ENCODE measurements at regions not wholly inside any gene's neighbourhood (a gene's known extent, or its start where the extent isn't known, plus 50 kb on each side); places are given as distances from the start of the nearest gene placed in this dataset.

DNA sequence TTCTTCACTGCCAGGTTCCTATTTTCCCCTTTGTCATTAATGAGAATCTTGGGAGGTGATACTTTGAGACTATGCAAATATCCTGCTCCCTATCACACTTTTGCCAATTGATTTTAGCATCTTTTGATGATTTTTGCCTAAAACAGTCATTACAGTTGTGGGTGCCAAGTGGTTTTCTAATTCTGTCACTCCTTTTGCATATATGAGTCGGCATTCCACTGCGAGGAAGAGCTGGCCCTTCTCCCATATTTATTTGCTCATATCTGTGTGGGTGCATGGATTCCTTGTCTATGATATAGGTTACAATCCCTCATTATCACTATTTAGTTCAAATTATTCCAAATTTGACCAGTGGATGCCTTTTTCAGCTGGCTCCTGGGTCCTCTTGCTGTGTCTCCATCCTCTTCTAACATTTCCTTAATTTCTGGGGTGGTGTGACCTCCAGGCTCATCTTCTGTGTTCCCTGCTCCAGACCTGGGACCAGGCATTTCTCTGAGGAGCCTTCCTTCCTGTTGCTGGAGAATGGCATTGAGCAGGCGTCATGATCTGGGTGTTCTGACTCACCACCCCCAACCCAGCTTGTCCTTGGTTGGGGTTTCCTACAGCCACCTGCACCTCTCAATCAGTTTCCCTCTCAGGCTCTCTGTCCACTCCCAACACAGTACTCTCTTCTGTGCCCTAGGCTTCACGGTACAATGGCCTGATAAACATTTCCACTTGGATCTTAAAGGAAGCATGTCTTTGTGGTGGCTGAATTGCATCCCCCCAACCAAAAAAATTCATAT lies 106.7 kb downstream of the NXNL2 start:
- TF ChIP-seq EP300 (IDR thresholded peaks at IDR 0.05; ENCODE audit: borderline replicate concordance) (no peak), ZBTB7A (IDR thresholded peaks at IDR 0.05; ENCODE audit: low read depth) (no peak), RAD21 (IDR thresholded peaks at IDR 0.05; ENCODE audit: low read depth) (no peak), NFIC (IDR thresholded peaks at IDR 0.05) (no peak), CREB1 (IDR thresholded peaks at IDR 0.05; ENCODE audit: low read depth) (no peak), TAF1 (IDR thresholded peaks at IDR 0.05; ENCODE audit: low read depth) (no peak), FOXM1 (IDR thresholded peaks at IDR 0.05; ENCODE audit: borderline replicate concordance, low read depth) (no peak), TEAD4 (IDR thresholded peaks at IDR 0.05) (no peak), TCF12 (IDR thresholded peaks at IDR 0.05; ENCODE audit: low read depth) (no peak)
- TF ChIP-seq, protein P1, sequence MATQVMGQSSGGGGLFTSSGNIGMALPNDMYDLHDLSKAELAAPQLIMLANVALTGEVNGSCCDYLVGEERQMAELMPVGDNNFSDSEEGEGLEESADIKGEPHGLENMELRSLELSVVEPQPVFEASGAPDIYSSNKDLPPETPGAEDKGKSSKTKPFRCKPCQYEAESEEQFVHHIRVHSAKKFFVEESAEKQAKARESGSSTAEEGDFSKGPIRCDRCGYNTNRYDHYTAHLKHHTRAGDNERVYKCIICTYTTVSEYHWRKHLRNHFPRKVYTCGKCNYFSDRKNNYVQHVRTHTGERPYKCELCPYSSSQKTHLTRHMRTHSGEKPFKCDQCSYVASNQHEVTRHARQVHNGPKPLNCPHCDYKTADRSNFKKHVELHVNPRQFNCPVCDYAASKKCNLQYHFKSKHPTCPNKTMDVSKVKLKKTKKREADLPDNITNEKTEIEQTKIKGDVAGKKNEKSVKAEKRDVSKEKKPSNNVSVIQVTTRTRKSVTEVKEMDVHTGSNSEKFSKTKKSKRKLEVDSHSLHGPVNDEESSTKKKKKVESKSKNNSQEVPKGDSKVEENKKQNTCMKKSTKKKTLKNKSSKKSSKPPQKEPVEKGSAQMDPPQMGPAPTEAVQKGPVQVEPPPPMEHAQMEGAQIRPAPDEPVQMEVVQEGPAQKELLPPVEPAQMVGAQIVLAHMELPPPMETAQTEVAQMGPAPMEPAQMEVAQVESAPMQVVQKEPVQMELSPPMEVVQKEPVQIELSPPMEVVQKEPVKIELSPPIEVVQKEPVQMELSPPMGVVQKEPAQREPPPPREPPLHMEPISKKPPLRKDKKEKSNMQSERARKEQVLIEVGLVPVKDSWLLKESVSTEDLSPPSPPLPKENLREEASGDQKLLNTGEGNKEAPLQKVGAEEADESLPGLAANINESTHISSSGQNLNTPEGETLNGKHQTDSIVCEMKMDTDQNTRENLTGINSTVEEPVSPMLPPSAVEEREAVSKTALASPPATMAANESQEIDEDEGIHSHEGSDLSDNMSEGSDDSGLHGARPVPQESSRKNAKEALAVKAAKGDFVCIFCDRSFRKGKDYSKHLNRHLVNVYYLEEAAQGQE (IDR thresholded peaks at IDR 0.05; ENCODE audit: low read depth) = no peak
- TF ChIP-seq, protein P2, sequence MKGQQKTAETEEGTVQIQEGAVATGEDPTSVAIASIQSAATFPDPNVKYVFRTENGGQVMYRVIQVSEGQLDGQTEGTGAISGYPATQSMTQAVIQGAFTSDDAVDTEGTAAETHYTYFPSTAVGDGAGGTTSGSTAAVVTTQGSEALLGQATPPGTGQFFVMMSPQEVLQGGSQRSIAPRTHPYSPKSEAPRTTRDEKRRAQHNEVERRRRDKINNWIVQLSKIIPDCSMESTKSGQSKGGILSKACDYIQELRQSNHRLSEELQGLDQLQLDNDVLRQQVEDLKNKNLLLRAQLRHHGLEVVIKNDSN (IDR thresholded peaks at IDR 0.05) = no peak
- TF ChIP-seq, protein P3, sequence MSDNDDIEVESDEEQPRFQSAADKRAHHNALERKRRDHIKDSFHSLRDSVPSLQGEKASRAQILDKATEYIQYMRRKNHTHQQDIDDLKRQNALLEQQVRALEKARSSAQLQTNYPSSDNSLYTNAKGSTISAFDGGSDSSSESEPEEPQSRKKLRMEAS (IDR thresholded peaks at IDR 0.05) = no peak

DNA sequence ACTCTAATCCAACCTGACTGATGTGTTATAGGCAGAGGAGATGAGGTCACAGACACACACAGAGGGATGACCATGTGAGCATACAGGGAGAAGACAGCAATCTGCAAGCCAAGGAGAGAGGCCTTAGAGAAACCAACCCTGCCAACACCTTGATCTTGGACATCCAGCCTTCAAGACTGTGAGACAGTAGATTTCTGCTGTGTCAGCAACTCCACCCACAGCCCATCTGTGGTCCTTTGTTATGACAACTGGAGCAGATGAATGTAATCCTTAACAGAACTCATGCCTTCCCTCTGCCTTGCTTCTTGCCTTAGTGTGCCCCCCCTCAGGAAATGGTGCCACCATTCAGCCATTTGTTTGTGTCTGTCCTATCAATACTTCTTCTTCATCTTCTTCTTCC lies 107.4 kb downstream of the NXNL2 start:
- TF ChIP-seq CREB1 (IDR thresholded peaks at IDR 0.05; ENCODE audit: low read depth) (no peak), RAD21 (IDR thresholded peaks at IDR 0.05; ENCODE audit: low read depth) (no peak), EGR1 (IDR thresholded peaks at IDR 0.05) (no peak), ZBTB7A (IDR thresholded peaks at IDR 0.05; ENCODE audit: low read depth) (no peak), CEBPB (IDR thresholded peaks at IDR 0.05) (no peak), YY1 (IDR thresholded peaks at IDR 0.05; ENCODE audit: low read depth) (no peak), FOXM1 (IDR thresholded peaks at IDR 0.05; ENCODE audit: borderline replicate concordance, low read depth) (no peak), TCF12 (IDR thresholded peaks at IDR 0.05; ENCODE audit: low read depth) (no peak), TAF1 (IDR thresholded peaks at IDR 0.05; ENCODE audit: low read depth) (no peak), TEAD4 (IDR thresholded peaks at IDR 0.05) (no peak), NFIC (IDR thresholded peaks at IDR 0.05) (no peak), EP300 (IDR thresholded peaks at IDR 0.05; ENCODE audit: borderline replicate concordance) (no peak)
- TF ChIP-seq, protein P3 (IDR thresholded peaks at IDR 0.05) = no peak
- TF ChIP-seq, protein P2 (IDR thresholded peaks at IDR 0.05) = no peak
- TF ChIP-seq, protein P1 (IDR thresholded peaks at IDR 0.05; ENCODE audit: low read depth) = no peak

DNA sequence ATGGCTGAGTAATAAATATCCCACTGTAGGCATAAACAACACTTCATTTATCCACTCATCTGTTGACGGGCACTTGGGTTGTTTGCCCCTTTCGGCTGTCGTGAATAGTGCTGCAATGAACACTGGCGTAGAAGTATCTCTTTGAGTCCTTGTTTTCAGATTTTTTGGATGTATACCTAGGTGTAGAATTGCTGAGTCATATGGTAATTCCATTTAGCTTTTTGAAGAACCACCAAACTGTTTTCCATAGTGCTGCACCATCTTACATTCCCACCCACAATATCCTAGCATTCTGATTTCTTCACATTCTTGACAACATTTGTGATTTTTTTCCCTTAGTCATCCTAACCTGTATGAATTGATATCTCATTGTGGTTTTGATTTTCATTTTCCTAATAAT lies 109.0 kb downstream of the NXNL2 start:
- no peak for TF ChIP-seq CEBPB (IDR thresholded peaks at IDR 0.05)
- no peak for TF ChIP-seq TAF1 (IDR thresholded peaks at IDR 0.05; ENCODE audit: low read depth)
- TF ChIP-seq NFIC (IDR thresholded peaks at IDR 0.05) = no peak
- TF ChIP-seq, protein P3 (IDR thresholded peaks at IDR 0.05) = no peak

DNA sequence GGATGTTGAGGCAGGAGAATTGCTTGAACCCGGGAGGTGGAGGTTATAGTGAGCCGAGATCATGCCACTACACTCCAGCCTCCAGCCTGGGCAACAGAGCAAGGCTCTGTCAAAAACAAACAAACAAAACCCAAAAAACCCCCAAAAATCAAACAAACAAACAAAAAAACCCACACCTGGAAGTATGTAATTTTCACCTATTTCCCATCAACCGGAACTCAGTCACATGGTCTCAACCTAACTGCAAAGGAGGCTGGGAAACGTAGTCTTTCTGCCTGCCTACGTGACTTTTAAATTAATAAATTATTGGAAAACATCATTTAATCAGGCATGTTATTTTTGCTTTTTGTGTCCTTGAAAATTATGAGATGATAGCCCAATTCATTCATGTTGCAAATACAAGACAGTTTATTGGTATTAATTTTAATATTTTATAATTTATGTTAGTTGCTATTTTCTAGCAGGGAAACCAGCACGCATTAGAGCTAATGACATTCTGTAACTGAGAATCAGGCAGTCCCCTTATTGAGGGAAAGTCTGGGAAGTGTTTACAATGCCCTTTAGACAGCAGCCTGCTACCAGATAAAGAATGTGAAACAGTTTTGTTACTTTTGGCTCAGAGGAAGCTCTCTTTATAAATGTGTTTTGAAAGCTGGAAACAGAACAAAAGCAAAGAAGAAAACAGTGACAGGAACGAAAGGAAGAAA lies 110.3 kb downstream of the NXNL2 start:
- TF ChIP-seq, protein P2 (IDR thresholded peaks at IDR 0.05) = peak; percentile 83
- TF ChIP-seq, protein P1 (IDR thresholded peaks at IDR 0.05; ENCODE audit: low read depth) = no peak
- no peak for TF ChIP-seq TAF1 (IDR thresholded peaks at IDR 0.05; ENCODE audit: low read depth)
